HG02970 (cell line): ENCODE measurements at regions not wholly inside any gene's neighbourhood (a gene's known extent, or its start where the extent isn't known, plus 50 kb on each side); places are given as distances from the start of the nearest gene placed in this dataset.

ENCODE experiments used
- ATAC-seq: cut with Tn5 transposase; IDR thresholded peaks from one replicate; pipeline ENCODE4 v1.9.1; 2021; ENCODE audit warnings: mild to moderate bottlenecking, moderate library complexity, moderate number of reproducible peaks; ENCODE audit not compliant: unreplicated experiment, low FRiP score

- no peak for ATAC-seq
Measured at GRCh38 chr9:82148901-82149461, 160.4 kb downstream of the SPATA31D1 start.

GRCh38 chr9:82149501-82149946 is 161.0 kb downstream of the SPATA31D1 start:
- ATAC-seq = no peak

- no peak for ATAC-seq
Measured at GRCh38 chr9:82152181-82152580, 163.6 kb downstream of the SPATA31D1 start.

GRCh38 chr9:82153032-82153431 is 164.5 kb downstream of the SPATA31D1 start:
- ATAC-seq = no peak

GRCh38 chr9:82154573-82154972 is 166.0 kb downstream of the SPATA31D1 start:
- no peak for ATAC-seq

- no peak for ATAC-seq
Measured at GRCh38 chr9:82161876-82162275, 173.3 kb downstream of the SPATA31D1 start.

- no peak for ATAC-seq
Measured at GRCh38 chr9:82164159-82164558, 175.6 kb downstream of the SPATA31D1 start.

GRCh38 chr9:82167296-82167695 is 178.7 kb downstream of the SPATA31D1 start:
- ATAC-seq = no peak

GRCh38 chr9:82168585-82168984 is 180.0 kb downstream of the SPATA31D1 start:
- ATAC-seq = no peak

GRCh38 chr9:82170866-82171265 is 182.3 kb downstream of the SPATA31D1 start:
- no peak for ATAC-seq

- ATAC-seq = no peak
Measured at GRCh38 chr9:82171271-82171670, 182.7 kb downstream of the SPATA31D1 start.

GRCh38 chr9:82180711-82181110 is 192.1 kb downstream of the SPATA31D1 start:
- ATAC-seq = no peak

GRCh38 chr9:82183181-82183860 is 194.7 kb downstream of the SPATA31D1 start:
- no peak for ATAC-seq

- no peak for ATAC-seq
Measured at GRCh38 chr9:82184524-82184923, 196.0 kb downstream of the SPATA31D1 start.

GRCh38 chr9:82188817-82189216 is 200.2 kb downstream of the SPATA31D1 start:
- no peak for ATAC-seq

- ATAC-seq = no peak
Measured at GRCh38 chr9:82191082-82191770, 202.7 kb downstream of the SPATA31D1 start.

- no peak for ATAC-seq
Measured at GRCh38 chr9:82192211-82192610, 203.6 kb downstream of the SPATA31D1 start.

GRCh38 chr9:82196622-82197441 is 208.3 kb downstream of the SPATA31D1 start:
- ATAC-seq = no peak

GRCh38 chr9:82201196-82201595 is 212.6 kb downstream of the SPATA31D1 start:
- no peak for ATAC-seq

GRCh38 chr9:82202808-82203207 is 214.2 kb downstream of the SPATA31D1 start:
- ATAC-seq = no peak

GRCh38 chr9:82206490-82206889 is 217.9 kb downstream of the SPATA31D1 start:
- ATAC-seq = no peak
